DOHH2 (cell line): ENCODE measurements at regions not wholly inside any gene's neighbourhood (a gene's known extent, or its start where the extent isn't known, plus 50 kb on each side); places are given as distances from the start of the nearest gene placed in this dataset.

Experiments
- EZH2phosphoT487 ChIP-seq: fragments of 200-600 bp; sonication (generic); IDR thresholded peaks from 2 replicates; pipeline ENCODE4 v1.6.1; 2017; ENCODE audit warnings: borderline replicate concordance, mild to moderate bottlenecking, antibody characterized with exemption, low read length, moderate library complexity, mixed read lengths
- TF ChIP-seq, protein P1 (sequence below): fragments of 200-600 bp; sonication (generic); IDR thresholded peaks from one replicate; pipeline ENCODE4 v1.5.1; 2014; ENCODE audit warnings: antibody characterized with exemption, mild to moderate bottlenecking, low read depth, low read length; ENCODE audit not compliant: poor library complexity, severe bottlenecking

- TF ChIP-seq, protein P1, sequence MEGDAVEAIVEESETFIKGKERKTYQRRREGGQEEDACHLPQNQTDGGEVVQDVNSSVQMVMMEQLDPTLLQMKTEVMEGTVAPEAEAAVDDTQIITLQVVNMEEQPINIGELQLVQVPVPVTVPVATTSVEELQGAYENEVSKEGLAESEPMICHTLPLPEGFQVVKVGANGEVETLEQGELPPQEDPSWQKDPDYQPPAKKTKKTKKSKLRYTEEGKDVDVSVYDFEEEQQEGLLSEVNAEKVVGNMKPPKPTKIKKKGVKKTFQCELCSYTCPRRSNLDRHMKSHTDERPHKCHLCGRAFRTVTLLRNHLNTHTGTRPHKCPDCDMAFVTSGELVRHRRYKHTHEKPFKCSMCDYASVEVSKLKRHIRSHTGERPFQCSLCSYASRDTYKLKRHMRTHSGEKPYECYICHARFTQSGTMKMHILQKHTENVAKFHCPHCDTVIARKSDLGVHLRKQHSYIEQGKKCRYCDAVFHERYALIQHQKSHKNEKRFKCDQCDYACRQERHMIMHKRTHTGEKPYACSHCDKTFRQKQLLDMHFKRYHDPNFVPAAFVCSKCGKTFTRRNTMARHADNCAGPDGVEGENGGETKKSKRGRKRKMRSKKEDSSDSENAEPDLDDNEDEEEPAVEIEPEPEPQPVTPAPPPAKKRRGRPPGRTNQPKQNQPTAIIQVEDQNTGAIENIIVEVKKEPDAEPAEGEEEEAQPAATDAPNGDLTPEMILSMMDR: no peak
- no peak for TF ChIP-seq EZH2phosphoT487
Measured at GRCh38 chr2:149670086-149670485, 82.5 kb upstream of the MMADHC start.
